Erythroblast (primary cell): ENCODE measurements at regions not wholly inside any gene's neighbourhood (a gene's known extent, or its start where the extent isn't known, plus 50 kb on each side); places are given as distances from the start of the nearest gene placed in this dataset.

Source experiments
- GATA1 ChIP-seq: IDR thresholded peaks from 2 replicates; pipeline ENCODE4 v1.6.1; 2011; ENCODE audit warnings: low read depth, mild to moderate bottlenecking, control low read depth, low read length, moderate library complexity
- POLR2A ChIP-seq: IDR thresholded peaks from 2 replicates; pipeline ENCODE4 v1.6.1; 2011; ENCODE audit warnings: mild to moderate bottlenecking, low read length

DNA sequence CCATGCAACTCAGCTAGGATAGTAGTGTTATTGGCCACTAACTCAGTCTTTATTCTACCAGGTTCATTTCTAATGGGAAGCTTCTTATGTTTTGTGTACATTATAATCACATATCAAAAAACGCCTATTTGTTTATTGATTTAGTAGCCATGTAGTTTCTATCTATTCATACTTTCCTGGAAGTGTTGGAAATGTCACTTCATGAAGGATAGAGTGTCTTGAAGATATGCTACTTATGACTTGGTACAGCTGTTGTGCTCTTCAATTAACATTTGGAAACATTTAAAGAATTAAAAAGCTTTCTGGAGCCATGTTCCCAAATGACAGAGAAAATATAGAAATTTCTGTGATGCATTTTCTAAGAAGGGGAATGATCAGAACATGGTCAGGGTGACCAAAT is 307.5 kb downstream of the ETNK1 start:
- TF ChIP-seq POLR2A (no peak), GATA1 (no peak)
